ENCODE measurements at regions not wholly inside any gene's neighbourhood (a gene's known extent, or its start where the extent isn't known, plus 50 kb on each side); places are given as distances from the start of the nearest gene placed in this dataset.
"Not testable (repeated sequence)": the region's sequence is repeated elsewhere in the genome, so short reads cannot be mapped to it uniquely, and the experiment has no call there.

DNA sequence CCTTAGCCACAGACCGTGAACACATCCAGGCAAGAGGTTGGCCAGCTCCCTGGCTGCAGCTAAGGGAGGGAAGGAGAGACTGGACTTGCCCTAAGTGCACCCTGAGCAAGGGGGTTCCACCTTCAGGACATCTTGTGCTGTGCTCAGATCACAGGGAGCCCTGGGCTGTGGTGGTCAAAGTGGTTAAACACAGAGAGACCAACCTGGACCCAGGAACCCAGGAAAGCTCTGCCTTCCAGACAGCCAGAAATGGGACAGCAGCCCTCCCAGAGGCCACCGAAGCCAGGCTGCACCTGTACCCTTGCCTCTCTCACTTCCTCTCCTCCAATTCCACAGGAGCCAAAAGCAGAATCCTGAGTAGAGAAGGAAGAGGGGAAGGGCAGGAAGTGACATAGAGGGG is 105.2 kb upstream of the TMEM45B start:
- H3K27ac ChIP-seq: no peak overlapping the region
- TF ChIP-seq, protein P1, sequence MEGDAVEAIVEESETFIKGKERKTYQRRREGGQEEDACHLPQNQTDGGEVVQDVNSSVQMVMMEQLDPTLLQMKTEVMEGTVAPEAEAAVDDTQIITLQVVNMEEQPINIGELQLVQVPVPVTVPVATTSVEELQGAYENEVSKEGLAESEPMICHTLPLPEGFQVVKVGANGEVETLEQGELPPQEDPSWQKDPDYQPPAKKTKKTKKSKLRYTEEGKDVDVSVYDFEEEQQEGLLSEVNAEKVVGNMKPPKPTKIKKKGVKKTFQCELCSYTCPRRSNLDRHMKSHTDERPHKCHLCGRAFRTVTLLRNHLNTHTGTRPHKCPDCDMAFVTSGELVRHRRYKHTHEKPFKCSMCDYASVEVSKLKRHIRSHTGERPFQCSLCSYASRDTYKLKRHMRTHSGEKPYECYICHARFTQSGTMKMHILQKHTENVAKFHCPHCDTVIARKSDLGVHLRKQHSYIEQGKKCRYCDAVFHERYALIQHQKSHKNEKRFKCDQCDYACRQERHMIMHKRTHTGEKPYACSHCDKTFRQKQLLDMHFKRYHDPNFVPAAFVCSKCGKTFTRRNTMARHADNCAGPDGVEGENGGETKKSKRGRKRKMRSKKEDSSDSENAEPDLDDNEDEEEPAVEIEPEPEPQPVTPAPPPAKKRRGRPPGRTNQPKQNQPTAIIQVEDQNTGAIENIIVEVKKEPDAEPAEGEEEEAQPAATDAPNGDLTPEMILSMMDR (conservative IDR thresholded peaks at IDR 0.05): no peak

DNA sequence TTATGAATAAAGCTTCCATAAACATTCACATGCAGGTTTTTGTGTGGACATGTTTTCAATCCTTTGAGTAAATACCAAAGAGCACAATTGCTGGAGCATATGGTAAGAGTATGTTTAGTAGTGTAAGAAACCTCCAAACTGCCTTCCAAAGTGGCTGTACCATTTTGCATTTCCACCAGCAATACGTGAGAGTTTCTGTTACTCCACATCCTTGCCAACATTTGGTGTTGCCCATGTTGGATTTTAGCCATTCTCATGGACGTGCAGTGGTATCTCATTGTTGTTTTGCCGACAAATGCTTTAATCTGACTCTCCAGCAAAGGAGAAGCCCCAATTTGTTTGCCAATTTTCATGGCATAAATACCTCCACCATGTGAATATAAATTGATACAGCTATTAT is 103.9 kb upstream of the TMEM45B start:
- TF ChIP-seq, protein P1 (conservative IDR thresholded peaks at IDR 0.05): no peak

DNA sequence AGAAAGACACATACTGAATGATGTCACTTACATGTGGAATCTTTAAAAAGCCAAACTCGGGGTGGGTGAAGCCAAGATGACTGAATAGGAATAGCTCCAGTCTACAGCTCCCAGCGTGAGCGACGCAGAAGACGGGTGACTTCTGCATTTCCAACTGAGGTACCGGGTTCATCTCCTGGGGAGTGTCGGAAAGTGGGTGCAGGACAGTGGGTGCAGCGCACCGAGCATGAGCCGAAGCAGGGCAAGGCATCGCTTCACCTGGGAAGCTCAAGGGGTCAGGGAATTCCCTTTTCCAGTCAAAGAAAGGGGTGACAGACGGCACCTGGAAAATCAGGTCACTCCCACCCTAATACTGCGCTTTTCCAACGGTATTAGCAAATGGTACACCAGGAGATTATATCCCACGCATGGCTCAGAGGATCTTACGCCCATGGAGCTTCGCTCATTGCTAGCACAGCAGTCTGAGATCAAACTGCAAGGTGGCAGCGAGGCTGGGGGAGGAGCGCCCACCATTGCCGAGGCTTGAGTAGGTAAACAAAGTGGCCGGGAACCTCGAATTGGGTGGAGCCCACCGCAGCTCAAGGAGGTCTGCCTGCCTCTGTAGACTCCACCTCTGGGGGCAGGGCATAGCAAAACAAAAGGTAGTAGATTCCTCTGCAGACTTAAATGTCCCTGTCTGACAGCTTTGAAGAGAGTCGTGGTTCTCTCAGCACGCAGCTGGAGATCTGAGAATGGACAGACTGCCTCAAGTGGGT is 103.0 kb upstream of the TMEM45B start:
- not testable (repeated sequence) for H3K27ac ChIP-seq

More for the DNA sequence above, 103.9 kb upstream of the TMEM45B start:
- no peak overlapping the region for H3K27ac ChIP-seq

DNA sequence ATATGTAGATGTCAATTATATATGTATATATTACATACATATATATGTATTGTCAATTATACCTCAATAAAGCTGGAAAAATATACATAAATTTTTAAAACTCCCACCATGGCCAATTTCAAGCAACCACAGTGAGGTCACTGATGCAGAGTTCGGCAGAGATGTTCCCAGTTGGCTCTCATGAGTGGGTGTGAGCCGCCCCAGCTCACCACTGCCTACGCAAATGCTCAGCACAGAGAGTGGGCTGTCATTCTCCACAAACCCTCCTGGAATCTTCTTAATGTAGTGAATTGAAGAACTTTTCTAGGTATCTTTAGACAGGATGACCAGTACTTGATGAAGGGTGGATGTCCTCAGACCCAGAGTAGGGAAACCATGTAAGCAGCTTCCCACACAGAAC is 96.6 kb upstream of the TMEM45B start:
- TF ChIP-seq, protein P1 (conservative IDR thresholded peaks at IDR 0.05): no peak

DNA sequence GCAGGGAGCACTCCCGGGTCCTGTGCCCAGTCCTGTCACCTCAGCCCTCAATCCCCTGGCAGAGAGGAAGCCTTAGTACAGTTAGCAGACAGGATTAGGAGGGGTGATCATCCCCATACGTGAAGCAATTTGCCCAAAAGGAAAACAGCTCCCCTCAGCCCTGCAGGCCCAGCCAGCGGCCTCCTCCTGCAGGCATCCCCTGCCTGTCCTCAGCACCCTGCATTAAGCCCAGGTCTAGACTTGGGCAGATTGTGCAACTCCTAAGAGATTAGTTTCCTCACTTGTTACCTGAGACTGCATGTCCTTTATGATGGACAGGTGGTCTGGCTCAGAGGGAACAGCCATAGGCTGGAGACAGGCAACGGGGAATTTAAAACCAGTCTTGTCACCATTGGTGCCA is 95.5 kb upstream of the TMEM45B start:
- H3K27ac ChIP-seq: no peak overlapping the region
- TF ChIP-seq, protein P1 (conservative IDR thresholded peaks at IDR 0.05): no peak

More for the DNA sequence above, 96.6 kb upstream of the TMEM45B start:
- H3K27ac ChIP-seq: no peak overlapping the region

DNA sequence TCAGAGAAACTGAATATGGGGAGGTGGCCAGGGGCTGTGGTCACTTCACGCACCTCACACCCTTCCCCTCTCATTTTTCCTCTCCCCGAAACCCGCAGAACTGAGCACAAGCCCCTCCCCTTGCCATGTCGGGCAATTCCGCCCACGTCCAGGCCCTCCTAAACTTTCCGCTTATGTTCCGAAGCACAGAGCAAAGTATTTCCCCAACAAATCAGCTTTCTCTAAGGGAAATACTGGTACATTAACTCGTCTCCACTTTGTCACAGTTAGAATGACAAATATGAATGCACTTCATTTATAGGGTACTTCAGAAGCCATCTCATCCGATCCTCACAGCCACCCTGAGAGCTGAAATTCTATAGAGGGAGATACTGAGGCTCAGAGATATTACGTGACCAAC is 94.7 kb upstream of the TMEM45B start:
- no peak overlapping the region for H3K27ac ChIP-seq
- TF ChIP-seq, protein P1 (conservative IDR thresholded peaks at IDR 0.05): no peak

DNA sequence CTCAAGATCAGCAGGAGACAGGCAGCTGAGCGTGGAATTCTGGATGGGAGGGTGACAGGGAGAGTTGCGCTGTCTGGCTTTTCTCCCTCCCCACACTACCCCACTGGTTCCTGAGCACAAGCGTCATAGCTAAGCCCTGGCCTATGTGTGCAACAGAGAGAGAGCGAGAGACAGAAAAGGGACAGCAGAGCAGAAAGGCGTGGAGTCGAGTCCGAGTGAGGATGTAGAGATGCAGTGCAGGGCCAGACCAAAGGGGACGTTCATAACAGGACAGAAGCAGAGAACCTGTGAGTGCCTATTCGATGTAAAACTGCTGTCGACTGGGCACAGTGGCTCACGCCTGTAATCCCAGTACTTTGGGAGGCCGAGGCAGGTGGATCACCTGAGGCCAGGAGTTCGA is 94.0 kb upstream of the TMEM45B start:
- TF ChIP-seq, protein P1 (conservative IDR thresholded peaks at IDR 0.05): no peak
- H3K27ac ChIP-seq: no peak overlapping the region

DNA sequence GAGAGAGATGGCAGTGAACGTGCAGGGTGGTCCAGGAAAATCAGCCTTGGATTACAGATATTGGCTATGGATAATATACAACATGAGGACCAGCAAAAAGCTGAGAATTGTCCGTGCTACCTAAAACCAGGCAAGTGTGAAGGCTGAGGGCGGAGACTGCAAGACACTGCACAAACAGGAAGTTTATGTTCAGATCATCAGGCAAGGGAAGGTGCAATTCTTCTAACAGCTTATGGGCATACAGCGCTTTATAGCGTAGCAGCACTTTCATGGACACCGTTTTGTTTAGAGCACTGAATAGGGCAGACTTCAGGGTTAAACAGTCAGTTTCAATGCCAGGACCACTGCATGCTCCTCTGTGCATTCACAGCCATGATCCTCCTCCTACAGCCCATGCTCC is 93.1 kb upstream of the TMEM45B start:
- TF ChIP-seq, protein P1 (conservative IDR thresholded peaks at IDR 0.05): no peak
- H3K27ac ChIP-seq: no peak overlapping the region

Data from VCaP (cell line).